Astrocyte (in vitro differentiated cells and primary cell): ENCODE measurements at regions not wholly inside any gene's neighbourhood (a gene's known extent, or its start where the extent isn't known, plus 50 kb on each side); places are given as distances from the start of the nearest gene placed in this dataset.

Experiments used
- DNase-seq: peaks from one replicate; pipeline ENCODE4 v3.0.0-alpha.2; 2010; ENCODE audit warnings: low read depth
- FAIRE-seq: peaks from 2 replicates; lab custom pipeline; 2011; peaks lifted over from hg19 to GRCh38; lab: Jason Lieb, UNC
- H2AFZ ChIP-seq: 2 replicates; pipeline ENCODE4 v1.6.0; 2012; ENCODE audit warnings: low read depth, low read length, inconsistent platforms
- H3K27ac ChIP-seq: 2 replicates; pipeline ENCODE4 v1.5.1; 2011; ENCODE audit warnings: low read depth, low read length, inconsistent platforms
- H3K27me3 ChIP-seq: 2 replicates; pipeline ENCODE4 v1.6.0; 2011; ENCODE audit warnings: low read length, inconsistent platforms; ENCODE audit not compliant: insufficient read depth
- H3K36me3 ChIP-seq: 2 replicates; pipeline ENCODE4 v1.5.1; 2011; ENCODE audit warnings: low read length, inconsistent platforms; ENCODE audit not compliant: insufficient read depth
- H3K4me1 ChIP-seq: 2 replicates; pipeline ENCODE4 v1.5.1; 2011; ENCODE audit warnings: low read length, inconsistent platforms; ENCODE audit not compliant: insufficient read depth
- H3K4me2 ChIP-seq: 2 replicates; pipeline ENCODE4 v1.6.0; 2012; ENCODE audit warnings: low read length, inconsistent platforms
- H3K4me3 ChIP-seq: 2 replicates; pipeline ENCODE4 v1.5.1; 2011; ENCODE audit warnings: low read depth, mild to moderate bottlenecking, low read length, inconsistent platforms; ENCODE audit not compliant: insufficient read depth
- H3K79me2 ChIP-seq: 2 replicates; pipeline ENCODE4 v1.6.0; 2012; ENCODE audit warnings: mild to moderate bottlenecking, low read length, inconsistent platforms; ENCODE audit not compliant: insufficient read depth
- H3K9ac ChIP-seq: 2 replicates; pipeline ENCODE4 v1.6.0; 2012; ENCODE audit warnings: mild to moderate bottlenecking, low read length, inconsistent platforms
- H3K9me3 ChIP-seq: 2 replicates; pipeline ENCODE4 v1.5.1; 2012; ENCODE audit warnings: low read depth, mild to moderate bottlenecking, low read length, inconsistent platforms; ENCODE audit not compliant: insufficient read depth
- H4K20me1 ChIP-seq: 2 replicates; pipeline ENCODE4 v1.6.0; 2012; ENCODE audit warnings: low read length, inconsistent platforms; ENCODE audit not compliant: insufficient read depth
- H3K27ac Mint-ChIP-seq: one replicate; pipeline ENCODE4 v1.8.0; 2021; ENCODE audit warnings: mild to moderate bottlenecking, mixed read lengths; ENCODE audit not compliant: unreplicated experiment
- H3K27me3 Mint-ChIP-seq: one replicate; pipeline ENCODE4 v1.8.0; 2021; ENCODE audit warnings: low read depth, mixed read lengths; ENCODE audit not compliant: unreplicated experiment
- H3K36me3 Mint-ChIP-seq: one replicate; pipeline ENCODE4 v1.8.0; 2021; ENCODE audit warnings: low read depth, mixed read lengths; ENCODE audit not compliant: unreplicated experiment
- H3K4me1 Mint-ChIP-seq: one replicate; pipeline ENCODE4 v1.8.0; 2021; ENCODE audit warnings: low read depth, mixed read lengths; ENCODE audit not compliant: unreplicated experiment
- H3K4me3 Mint-ChIP-seq: one replicate; pipeline ENCODE4 v1.8.0; 2021; ENCODE audit warnings: mild to moderate bottlenecking, moderate library complexity, mixed read lengths; ENCODE audit not compliant: unreplicated experiment
- H3K9me3 Mint-ChIP-seq: one replicate; pipeline ENCODE4 v1.8.0; 2021; ENCODE audit warnings: mild to moderate bottlenecking, mixed read lengths; ENCODE audit not compliant: unreplicated experiment
- CTCF ChIP-seq: IDR thresholded peaks from 2 replicates; pipeline ENCODE4 v1.5.1; 2011; ENCODE audit warnings: low read depth, mild to moderate bottlenecking, inconsistent platforms, low read length, moderate library complexity; ENCODE audit not compliant: insufficient read depth
- EZH2 ChIP-seq: IDR thresholded peaks from 2 replicates; pipeline ENCODE4 v1.6.1; 2012; ENCODE audit warnings: mild to moderate bottlenecking, low read length, inconsistent platforms; ENCODE audit not compliant: insufficient read depth

GRCh38 chr3:74442068-74442467 lies 172.4 kb downstream of the CNTN3 start:
- H3K4me3 Mint-ChIP-seq: no peak overlapping the region

GRCh38 chr3:74436184-74436583 lies 178.3 kb downstream of the CNTN3 start:
- Mint-ChIP-seq H3K4me1 (no peaks in the 10 kb centered on the region), H3K27ac (no peak overlapping the region), H3K36me3 (no peaks in the 10 kb centered on the region), H3K9me3 (no peaks in the 10 kb centered on the region), H3K4me3 (no peak overlapping the region), H3K27me3 (no peaks in the 10 kb centered on the region)
- Histone ChIP-seq H3K36me3 (no peaks in the 10 kb centered on the region), H4K20me1 (no peaks in the 10 kb centered on the region), H3K9ac (no peak overlapping the region), H3K27me3 (no peaks in the 10 kb centered on the region), H3K27ac (no peak overlapping the region), H3K4me2 (no peak overlapping the region), H2AFZ (no peak overlapping the region), H3K9me3 (no peaks in the 10 kb centered on the region), H3K79me2 (no peaks in the 10 kb centered on the region), H3K4me3 (no peak overlapping the region), H3K4me1 (no peaks in the 10 kb centered on the region)
- TF ChIP-seq CTCF (no peak), EZH2 (no peak)
- DNase-seq: no peak
- no peak for FAIRE-seq

More at GRCh38 chr3:74442068-74442467, 172.4 kb downstream of the CNTN3 start:
- H4K20me1 ChIP-seq: no peaks in the 10 kb centered on the region
- H3K4me2 ChIP-seq: no peak overlapping the region
- no peak overlapping the region for H3K27ac Mint-ChIP-seq
- FAIRE-seq (no peak), DNase-seq (no peak)
- no peaks in the 10 kb centered on the region for H3K4me1 ChIP-seq
- H3K27me3 ChIP-seq: no peaks in the 10 kb centered on the region
- no peaks in the 10 kb centered on the region for H3K36me3 Mint-ChIP-seq
- no peak overlapping the region for H3K27ac ChIP-seq
- H3K36me3 ChIP-seq: no peaks in the 10 kb centered on the region
- no peaks in the 10 kb centered on the region for H3K9me3 Mint-ChIP-seq
- H3K79me2 ChIP-seq: no peaks in the 10 kb centered on the region
- H3K9me3 ChIP-seq: no peaks in the 10 kb centered on the region
- H3K4me3 ChIP-seq: no peak overlapping the region
- H2AFZ ChIP-seq: no peak overlapping the region
- H3K4me1 Mint-ChIP-seq: no peaks in the 10 kb centered on the region
- no peaks in the 10 kb centered on the region for H3K27me3 Mint-ChIP-seq
- TF ChIP-seq EZH2: no peak
- no peak for TF ChIP-seq CTCF
- H3K9ac ChIP-seq: no peak overlapping the region

GRCh38 chr3:74435631-74436030 lies 178.8 kb downstream of the CNTN3 start:
- Histone ChIP-seq H3K9ac (no peak overlapping the region), H3K4me1 (no peaks in the 10 kb centered on the region), H3K36me3 (no peaks in the 10 kb centered on the region), H2AFZ (no peak overlapping the region), H4K20me1 (no peaks in the 10 kb centered on the region), H3K4me3 (no peak overlapping the region), H3K9me3 (no peaks in the 10 kb centered on the region), H3K27me3 (no peaks in the 10 kb centered on the region), H3K27ac (no peak overlapping the region), H3K79me2 (no peaks in the 10 kb centered on the region), H3K4me2 (no peak overlapping the region)
- no peaks in the 10 kb centered on the region for H3K4me1 Mint-ChIP-seq
- H3K9me3 Mint-ChIP-seq: no peaks in the 10 kb centered on the region
- FAIRE-seq (no peak), DNase-seq (no peak)
- TF ChIP-seq CTCF: no peak
- no peak for TF ChIP-seq EZH2
- H3K4me3 Mint-ChIP-seq: no peak overlapping the region
- no peaks in the 10 kb centered on the region for H3K36me3 Mint-ChIP-seq
- H3K27ac Mint-ChIP-seq: no peak overlapping the region
- H3K27me3 Mint-ChIP-seq: no peaks in the 10 kb centered on the region
